ENCODE measurements at regions not wholly inside any gene's neighbourhood (a gene's known extent, or its start where the extent isn't known, plus 50 kb on each side); places are given as distances from the start of the nearest gene placed in this dataset.
"Not testable (repeated sequence)": the region's sequence is repeated elsewhere in the genome, so short reads cannot be mapped to it uniquely, and the experiment has no call there.

GRCh38 chr6:151671195-151671594 is 136.3 kb upstream of the ESR1 start:
- no peak for DNase-seq

- no peak for DNase-seq
Measured at GRCh38 chr6:151674578-151674977, 132.9 kb upstream of the ESR1 start.

- peak in 1 of 2 experiments; percentile 24 for DNase-seq
Measured at GRCh38 chr6:151675746-151676459, 131.6 kb upstream of the ESR1 start.

- DNase-seq = no peak
Measured at GRCh38 chr6:151676460-151676945, 131.0 kb upstream of the ESR1 start.

GRCh38 chr6:151677404-151677803 is 130.1 kb upstream of the ESR1 start:
- DNase-seq = no peak

- no peak for DNase-seq
Measured at GRCh38 chr6:151679081-151679480, 128.4 kb upstream of the ESR1 start.

GRCh38 chr6:151679941-151680340 is 127.5 kb upstream of the ESR1 start:
- DNase-seq = no peak

- no peak for DNase-seq
Measured at GRCh38 chr6:151680846-151681432, 126.5 kb upstream of the ESR1 start.

- DNase-seq = no peak
Measured at GRCh38 chr6:151681433-151682059, 125.9 kb upstream of the ESR1 start.

GRCh38 chr6:151682251-151682650 is 125.2 kb upstream of the ESR1 start:
- DNase-seq = no peak

GRCh38 chr6:151682922-151683321 is 124.6 kb upstream of the ESR1 start:
- no peak for DNase-seq

GRCh38 chr6:151683381-151683780 is 124.1 kb upstream of the ESR1 start:
- no peak for DNase-seq

- no peak for DNase-seq
Measured at GRCh38 chr6:151689499-151690201, 117.8 kb upstream of the ESR1 start.

- DNase-seq = no peak
Measured at GRCh38 chr6:151690303-151690702, 117.2 kb upstream of the ESR1 start.

GRCh38 chr6:151690768-151691562 is 116.5 kb upstream of the ESR1 start:
- no peak for DNase-seq

GRCh38 chr6:151692216-151692615 is 115.3 kb upstream of the ESR1 start:
- no peak for DNase-seq

GRCh38 chr6:151693366-151693765 is 114.1 kb upstream of the ESR1 start:
- no peak for DNase-seq

- DNase-seq = no peak
Measured at GRCh38 chr6:151695156-151695555, 112.3 kb upstream of the ESR1 start.

GRCh38 chr6:151696302-151696701 is 111.2 kb upstream of the ESR1 start:
- DNase-seq = not testable (repeated sequence)

GRCh38 chr6:151698931-151699700 is 108.4 kb upstream of the ESR1 start:
- DNase-seq = no peak

GRCh38 chr6:151699719-151700118 is 107.8 kb upstream of the ESR1 start:
- no peak for DNase-seq
